ENCODE measurements at regions not wholly inside any gene's neighbourhood (a gene's known extent, or its start where the extent isn't known, plus 50 kb on each side); places are given as distances from the start of the nearest gene placed in this dataset.

DNA sequence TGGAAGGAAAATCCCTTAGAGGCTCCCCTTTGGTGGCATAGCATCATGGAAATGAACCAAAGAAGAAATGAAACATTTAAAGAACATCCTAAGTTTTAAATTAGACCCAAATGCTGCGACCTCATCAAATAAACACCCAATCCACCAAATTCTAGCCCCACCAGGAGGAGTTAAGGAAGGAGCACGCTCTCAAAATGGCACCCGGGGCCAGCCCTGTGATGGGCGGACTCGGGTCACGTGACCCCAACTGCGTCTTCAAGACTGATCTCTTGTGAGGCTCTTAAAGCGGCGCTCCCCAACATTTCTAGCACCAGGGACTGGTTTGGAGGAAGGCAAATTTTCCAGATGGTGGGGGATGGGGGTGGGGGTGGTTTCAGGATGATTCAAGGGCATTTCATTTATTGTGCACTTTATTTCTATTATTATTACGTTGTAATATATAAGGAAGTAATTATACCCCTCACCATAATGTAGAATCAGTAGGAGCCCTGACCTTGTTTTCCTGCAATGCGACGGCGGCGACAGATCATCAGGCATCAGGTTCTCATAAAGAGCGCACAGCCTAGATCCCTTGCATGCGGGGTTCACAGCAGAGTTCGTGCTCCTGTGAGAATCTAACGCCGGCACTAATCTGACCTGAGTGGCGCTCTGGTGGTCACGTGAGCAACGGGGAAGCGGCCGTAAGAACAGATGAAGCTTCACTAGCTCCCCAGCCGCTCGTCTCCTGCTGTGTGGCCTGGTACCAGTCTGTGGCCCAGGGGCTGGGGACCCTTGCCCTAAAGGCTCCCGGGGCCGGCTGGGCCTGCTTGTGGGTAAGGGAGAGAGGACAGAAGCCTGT is 55.3 kb upstream of the SLC22A11 start:
- DNase-seq (ENCODE audit: low spot score) = no peak
- Histone ChIP-seq H3K4me1 (no peaks in the 10 kb centered on the region), H3K9me3 (peaks cover 0 to 10% of the 10 kb centered on the region in 2 donors), H3K27me3 (no peaks in the 10 kb centered on the region), H3K27ac (no peak overlapping the region), H3K4me3 (no peak overlapping the region), H3K36me3 (no peaks in the 10 kb centered on the region)
- TF ChIP-seq, protein P1, sequence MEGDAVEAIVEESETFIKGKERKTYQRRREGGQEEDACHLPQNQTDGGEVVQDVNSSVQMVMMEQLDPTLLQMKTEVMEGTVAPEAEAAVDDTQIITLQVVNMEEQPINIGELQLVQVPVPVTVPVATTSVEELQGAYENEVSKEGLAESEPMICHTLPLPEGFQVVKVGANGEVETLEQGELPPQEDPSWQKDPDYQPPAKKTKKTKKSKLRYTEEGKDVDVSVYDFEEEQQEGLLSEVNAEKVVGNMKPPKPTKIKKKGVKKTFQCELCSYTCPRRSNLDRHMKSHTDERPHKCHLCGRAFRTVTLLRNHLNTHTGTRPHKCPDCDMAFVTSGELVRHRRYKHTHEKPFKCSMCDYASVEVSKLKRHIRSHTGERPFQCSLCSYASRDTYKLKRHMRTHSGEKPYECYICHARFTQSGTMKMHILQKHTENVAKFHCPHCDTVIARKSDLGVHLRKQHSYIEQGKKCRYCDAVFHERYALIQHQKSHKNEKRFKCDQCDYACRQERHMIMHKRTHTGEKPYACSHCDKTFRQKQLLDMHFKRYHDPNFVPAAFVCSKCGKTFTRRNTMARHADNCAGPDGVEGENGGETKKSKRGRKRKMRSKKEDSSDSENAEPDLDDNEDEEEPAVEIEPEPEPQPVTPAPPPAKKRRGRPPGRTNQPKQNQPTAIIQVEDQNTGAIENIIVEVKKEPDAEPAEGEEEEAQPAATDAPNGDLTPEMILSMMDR (IDR thresholded peaks at IDR 0.05) = no peak

DNA sequence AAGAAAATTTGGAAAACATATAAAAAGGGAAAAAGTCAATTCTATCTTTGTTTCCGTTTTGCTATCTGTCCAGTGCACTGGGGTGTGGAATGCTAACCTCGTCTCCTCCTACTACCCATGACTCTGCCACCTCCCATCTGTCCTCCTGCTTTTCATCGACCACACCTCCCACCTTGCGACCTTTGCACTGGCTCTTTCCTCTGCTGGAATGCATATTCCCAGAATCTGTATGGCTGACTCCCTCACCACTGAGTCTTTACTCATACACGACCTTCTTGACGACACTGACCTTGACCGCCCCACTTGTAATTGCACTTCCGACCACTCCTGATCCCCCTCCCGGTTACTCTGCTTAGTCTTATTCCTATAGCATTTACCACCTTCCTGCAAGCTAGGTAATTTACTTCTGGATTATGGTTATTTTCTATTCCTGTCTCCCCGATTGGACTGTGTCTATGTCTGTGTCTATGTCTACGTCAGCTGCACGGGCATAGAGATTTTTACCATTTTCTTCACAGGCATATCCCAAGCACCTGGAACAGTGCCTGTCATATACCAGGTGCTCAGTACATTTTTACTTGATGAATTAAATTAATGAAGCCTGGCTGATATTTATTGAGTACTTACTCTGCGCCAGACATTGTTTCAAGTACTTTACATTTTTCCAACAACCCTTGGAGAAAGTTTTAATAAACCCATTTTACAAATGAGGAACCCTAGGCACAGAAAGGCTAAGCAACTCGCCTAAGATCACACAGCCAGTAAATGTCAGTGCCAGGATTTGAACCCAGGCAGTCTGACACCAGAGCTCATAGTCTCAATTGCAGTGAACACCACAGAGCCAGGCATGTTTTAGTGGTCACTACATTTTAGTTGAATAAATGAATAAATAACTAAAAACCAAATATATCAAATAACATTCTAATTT is 54.0 kb upstream of the SLC22A11 start:
- H3K27me3 ChIP-seq = no peaks in the 10 kb centered on the region
- no peak overlapping the region for H3K27ac ChIP-seq
- DNase-seq (ENCODE audit: low spot score) = no peak
- H3K9me3 ChIP-seq = peaks cover 0 to 12% of the 10 kb centered on the region in 2 donors
- no peak overlapping the region for H3K4me3 ChIP-seq
- H3K4me1 ChIP-seq = no peaks in the 10 kb centered on the region
- TF ChIP-seq, protein P1 (IDR thresholded peaks at IDR 0.05) = no peak
- no peaks in the 10 kb centered on the region for H3K36me3 ChIP-seq

GRCh38 chr11:64502634-64503033 is 53.1 kb upstream of the SLC22A11 start:
- H3K4me3 ChIP-seq = no peak overlapping the region
- H3K9me3 ChIP-seq = peaks cover 0 to 12% of the 10 kb centered on the region in 2 donors
- TF ChIP-seq, protein P1 (IDR thresholded peaks at IDR 0.05) = no peak
- DNase-seq (ENCODE audit: low spot score) = no peak
- no peak overlapping the region for H3K27ac ChIP-seq
- no peaks in the 10 kb centered on the region for H3K4me1 ChIP-seq
- no peaks in the 10 kb centered on the region for H3K27me3 ChIP-seq
- H3K36me3 ChIP-seq = no peaks in the 10 kb centered on the region

DNA sequence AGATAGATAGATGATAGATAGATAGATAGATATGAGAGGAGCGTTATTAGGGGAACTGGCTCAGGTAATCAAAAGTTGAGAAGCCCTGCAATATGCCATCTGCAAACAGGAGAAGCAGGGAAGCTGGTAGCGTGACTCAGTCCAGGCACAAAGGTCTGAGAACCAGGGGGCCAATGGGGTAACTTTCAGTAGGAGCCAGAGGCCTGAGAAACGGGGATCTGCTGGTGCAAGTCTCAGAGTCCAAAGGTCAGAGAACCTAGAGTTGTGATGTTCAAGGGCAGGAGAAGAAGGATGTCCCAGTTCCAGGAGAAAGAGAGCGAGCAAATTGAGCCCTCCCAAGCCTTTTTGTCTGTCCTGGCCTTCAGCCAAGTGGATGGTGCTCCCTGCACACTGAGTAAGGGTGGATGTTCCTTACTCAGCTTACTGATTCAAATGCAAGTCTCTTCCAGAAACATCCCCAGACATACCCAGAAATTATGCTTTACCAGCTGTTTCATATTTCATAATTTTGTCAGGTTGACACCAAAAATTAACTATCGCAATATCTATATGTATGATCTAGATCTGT is 52.5 kb upstream of the SLC22A11 start:
- no peak for DNase-seq (ENCODE audit: low spot score)
- Histone ChIP-seq H3K27ac (no peak overlapping the region), H3K36me3 (no peaks in the 10 kb centered on the region), H3K27me3 (no peaks in the 10 kb centered on the region), H3K4me1 (no peaks in the 10 kb centered on the region), H3K4me3 (no peak overlapping the region), H3K9me3 (peaks cover 0 to 12% of the 10 kb centered on the region in 2 donors)
- TF ChIP-seq, protein P1 (IDR thresholded peaks at IDR 0.05) = no peak

DNA sequence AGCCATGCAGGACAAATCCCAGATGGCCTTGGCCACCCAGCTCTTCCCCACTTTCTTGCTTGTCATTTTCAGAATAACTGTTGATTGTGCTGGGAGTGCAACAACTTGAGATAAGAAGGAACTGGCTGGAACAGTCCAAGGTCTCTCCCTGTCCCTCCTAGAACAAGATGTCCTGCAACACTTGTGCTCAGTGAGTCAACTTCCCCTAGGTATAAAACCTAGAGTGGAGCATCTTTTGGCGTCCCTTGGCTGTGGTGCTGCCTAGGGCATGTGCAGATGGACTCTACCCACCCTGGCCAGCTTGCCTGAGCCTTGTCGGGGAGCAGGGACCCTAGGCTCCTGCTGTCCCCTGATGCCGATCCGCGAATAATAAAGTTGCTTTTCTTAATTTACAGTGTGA is 50.7 kb upstream of the SLC22A11 start:
- no peaks in the 10 kb centered on the region for H3K27me3 ChIP-seq
- H3K4me3 ChIP-seq = no peak overlapping the region
- no peak overlapping the region for H3K27ac ChIP-seq
- TF ChIP-seq, protein P1 (IDR thresholded peaks at IDR 0.05) = no peak
- no peaks in the 10 kb centered on the region for H3K4me1 ChIP-seq
- peaks cover 0 to 12% of the 10 kb centered on the region in 2 donors for H3K9me3 ChIP-seq
- no peaks in the 10 kb centered on the region for H3K36me3 ChIP-seq
- no peak for DNase-seq (ENCODE audit: low spot score)
